GM12892 (cell line): ENCODE measurements at regions not wholly inside any gene's neighbourhood (a gene's known extent, or its start where the extent isn't known, plus 50 kb on each side); places are given as distances from the start of the nearest gene placed in this dataset.

Experiments used
- POLR2A ChIP-seq: IDR thresholded peaks from 2 replicates; pipeline ENCODE4 v1.6.1; 2011; ENCODE audit warnings: low read depth, low read length, control low read depth
- POLR2AphosphoS5 ChIP-seq: IDR thresholded peaks from 2 replicates; pipeline ENCODE4 v1.6.1; 2011; ENCODE audit warnings: low read depth, low read length, control low read depth

DNA sequence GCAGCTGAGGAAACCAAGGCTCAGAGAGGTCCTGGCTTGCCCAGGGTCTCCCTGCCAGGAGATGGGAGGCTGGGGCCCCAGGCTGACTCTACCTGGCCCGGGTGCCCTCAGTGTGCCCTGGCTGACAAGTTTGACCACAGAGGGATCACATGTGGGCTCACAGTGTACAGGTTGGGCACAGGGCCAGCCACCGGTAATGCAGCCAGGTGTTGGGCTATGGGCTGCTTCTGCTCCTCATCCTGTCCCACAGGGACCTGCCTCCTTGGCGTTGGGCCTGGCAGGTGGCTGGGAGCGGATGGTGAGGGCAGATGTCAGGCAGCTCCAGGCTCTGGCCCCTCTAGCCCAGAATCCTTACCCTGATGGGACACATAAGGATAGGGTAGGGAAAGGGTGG is 250.5 kb downstream of the LOXHD1 start:
- no peak for TF ChIP-seq POLR2AphosphoS5
- no peak for TF ChIP-seq POLR2A
